Ovary (tissue), 3 donors: ENCODE measurements at regions not wholly inside any gene's neighbourhood (a gene's known extent, or its start where the extent isn't known, plus 50 kb on each side); places are given as distances from the start of the nearest gene placed in this dataset.

Experiments
- EP300 ChIP-seq: sonication (generic); formaldehyde crosslinking; IDR thresholded peaks from one replicate; pipeline ENCODE4 v1.6.1; 2017; ENCODE audit warnings: antibody characterized with exemption
- POLR2A ChIP-seq: fragments of 450-650 bp; IDR thresholded peaks from one replicate; pipeline ENCODE4 v1.6.1; 2017; ENCODE audit warnings: antibody characterized with exemption, mild to moderate bottlenecking, moderate library complexity
- TF ChIP-seq, protein P1 (sequence below), 3 donors: fragments of 450-650 bp in 2 of 3; fragments of 200-600 bp in 1 of 3; IDR thresholded peaks; one replicate each; pipeline versions ENCODE4 v1.5.1 to v1.8.0; 2016 to 2022; ENCODE audit warnings: antibody characterized with exemption in 3 of 3, mild to moderate bottlenecking in 1 of 3
- donor health status: DM: no; HTN: no; CAD: no.

- TF ChIP-seq, protein P1, sequence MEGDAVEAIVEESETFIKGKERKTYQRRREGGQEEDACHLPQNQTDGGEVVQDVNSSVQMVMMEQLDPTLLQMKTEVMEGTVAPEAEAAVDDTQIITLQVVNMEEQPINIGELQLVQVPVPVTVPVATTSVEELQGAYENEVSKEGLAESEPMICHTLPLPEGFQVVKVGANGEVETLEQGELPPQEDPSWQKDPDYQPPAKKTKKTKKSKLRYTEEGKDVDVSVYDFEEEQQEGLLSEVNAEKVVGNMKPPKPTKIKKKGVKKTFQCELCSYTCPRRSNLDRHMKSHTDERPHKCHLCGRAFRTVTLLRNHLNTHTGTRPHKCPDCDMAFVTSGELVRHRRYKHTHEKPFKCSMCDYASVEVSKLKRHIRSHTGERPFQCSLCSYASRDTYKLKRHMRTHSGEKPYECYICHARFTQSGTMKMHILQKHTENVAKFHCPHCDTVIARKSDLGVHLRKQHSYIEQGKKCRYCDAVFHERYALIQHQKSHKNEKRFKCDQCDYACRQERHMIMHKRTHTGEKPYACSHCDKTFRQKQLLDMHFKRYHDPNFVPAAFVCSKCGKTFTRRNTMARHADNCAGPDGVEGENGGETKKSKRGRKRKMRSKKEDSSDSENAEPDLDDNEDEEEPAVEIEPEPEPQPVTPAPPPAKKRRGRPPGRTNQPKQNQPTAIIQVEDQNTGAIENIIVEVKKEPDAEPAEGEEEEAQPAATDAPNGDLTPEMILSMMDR (IDR thresholded peaks at IDR 0.05) = no peak
- no peak for TF ChIP-seq POLR2A
- TF ChIP-seq EP300 = no peak
These were observed 717.0 kb downstream of the PRELID2 start for GRCh38 chr5:145118127-145118526.
